MCF 10A (cell line): ENCODE measurements at regions not wholly inside any gene's neighbourhood (a gene's known extent, or its start where the extent isn't known, plus 50 kb on each side); places are given as distances from the start of the nearest gene placed in this dataset.

Experiments
- BruUV-seq: library from RNA; stranded (reverse); fragments of 400-500 nt; replicated peaks from 2 replicates; lab custom pipeline; 2021; lab: Mats Ljungman, UMichigan
- CTCF ChIA-PET: fragments of 300-600 bp; sonication (Branson Sonifier 250); formaldehyde crosslinking; extraction: SDS; loops from one replicate; lab custom pipeline; 2021; ENCODE audit warnings: antibody characterized with exemption, inconsistent platforms; lab: Yijun Ruan, JAX
- POLR2A ChIA-PET: fragments of 300-600, 350-650 bp; sonication (Branson Sonifier 250); formaldehyde crosslinking; extraction: SDS; loops from one replicate; lab custom pipeline; 2020; ENCODE audit warnings: antibody characterized with exemption, inconsistent platforms; lab: Yijun Ruan, JAX
- DNase-seq: peaks from one replicate; pipeline ENCODE4 v3.0.0-alpha.2; 2018; ENCODE audit not compliant: unreplicated experiment
- H3K27ac Mint-ChIP-seq: one replicate; pipeline ENCODE4 v1.8.0; 2022; ENCODE audit warnings: mild to moderate bottlenecking, low read depth, mixed read lengths; ENCODE audit not compliant: unreplicated experiment
- H3K27me3 Mint-ChIP-seq: one replicate; pipeline ENCODE4 v1.8.0; 2022; ENCODE audit warnings: mixed read lengths; ENCODE audit not compliant: insufficient read depth, unreplicated experiment
- H3K36me3 Mint-ChIP-seq: one replicate; pipeline ENCODE4 v1.8.0; 2022; ENCODE audit warnings: mild to moderate bottlenecking, moderate library complexity, mixed read lengths; ENCODE audit not compliant: insufficient read depth, unreplicated experiment
- H3K4me1 Mint-ChIP-seq: one replicate; pipeline ENCODE4 v1.8.0; 2022; ENCODE audit warnings: mixed read lengths; ENCODE audit not compliant: insufficient read depth, unreplicated experiment
- H3K4me3 Mint-ChIP-seq: one replicate; pipeline ENCODE4 v1.8.0; 2022; ENCODE audit warnings: mild to moderate bottlenecking, moderate library complexity, mixed read lengths; ENCODE audit not compliant: unreplicated experiment
- H3K9me3 Mint-ChIP-seq: one replicate; pipeline ENCODE4 v1.8.0; 2022; ENCODE audit warnings: mixed read lengths; ENCODE audit not compliant: unreplicated experiment
- CTCF ChIP-seq: fragments of 200-600 bp; IDR thresholded peaks from one replicate; pipeline ENCODE4 v1.8.0; 2022; ENCODE audit warnings: antibody characterized with exemption, mild to moderate bottlenecking; ENCODE audit not compliant: unreplicated experiment
- intact Hi-C: fragments of 100-400 bp; cut with micrococcal nuclease; formaldehyde crosslinking; loops from 2 replicates; pipeline ENCODE4 v1.14.1; 2022

DNA sequence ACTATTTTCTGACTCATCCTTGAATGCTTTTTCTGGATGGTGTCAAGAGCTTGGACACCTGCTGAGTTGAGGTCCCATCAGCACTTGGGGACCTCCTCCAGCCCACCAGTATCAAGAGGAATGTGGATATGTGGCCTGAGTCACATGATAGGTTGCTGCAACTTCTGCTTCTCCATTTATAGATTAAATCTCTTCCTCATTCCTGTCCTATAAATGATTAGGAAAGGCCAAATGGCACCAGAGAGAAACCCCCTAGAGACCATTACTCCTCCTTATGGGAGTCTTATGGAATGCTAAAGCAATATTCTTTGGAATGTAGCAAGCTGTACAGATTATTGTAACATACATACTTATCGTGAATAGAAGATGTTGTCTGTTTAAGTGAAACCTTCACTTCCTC lies 85.6 kb downstream of the NEUROD6 start:
- DNase-seq, result no peak
- no peak overlapping the region for H3K27ac Mint-ChIP-seq
- no peaks in the 10 kb centered on the region for H3K4me1 Mint-ChIP-seq
- intact Hi-C loops, result no loop called here
- H3K4me3 Mint-ChIP-seq, result no peak overlapping the region
- ChIA-PET CTCF (interaction anchor here (0.6 to 0.7 kb wide), 2 partner anchors 77 to 377 kb away, joined by 3 read pairs; no protein-coding TSS in a partner anchor), POLR2A (no interaction called here)
- H3K36me3 Mint-ChIP-seq, result no peaks in the 10 kb centered on the region
- H3K9me3 Mint-ChIP-seq, result no peaks in the 10 kb centered on the region
- BruUV-seq, result no TSS peak
- H3K27me3 Mint-ChIP-seq, result no peaks in the 10 kb centered on the region
- TF ChIP-seq CTCF, result no peak

GRCh38 chr7:31253532-31253931 lies 87.0 kb downstream of the NEUROD6 start:
- Mint-ChIP-seq H3K36me3 (no peaks in the 10 kb centered on the region), H3K4me3 (no peak overlapping the region), H3K4me1 (no peaks in the 10 kb centered on the region), H3K27me3 (no peaks in the 10 kb centered on the region), H3K27ac (no peak overlapping the region), H3K9me3 (no peaks in the 10 kb centered on the region)
- no peak for DNase-seq
- POLR2A ChIA-PET, result interaction anchor here (0.9 kb wide), 1 partner anchor 9 kb away, joined by 4 read pairs; no protein-coding TSS in a partner anchor
- CTCF ChIA-PET, result interaction anchor here (0.5 to 1.3 kb wide), 3 partner anchors 60 to 1104 kb away, joined by 4 to 5 read pairs (median 4); no protein-coding TSS in a partner anchor
- intact Hi-C loops, result no loop called here
- BruUV-seq, result no TSS peak
- TF ChIP-seq CTCF, result no peak

GRCh38 chr7:31251441-31251840 lies 89.1 kb downstream of the NEUROD6 start:
- TF ChIP-seq CTCF, result no peak
- H3K9me3 Mint-ChIP-seq, result no peaks in the 10 kb centered on the region
- no peaks in the 10 kb centered on the region for H3K4me1 Mint-ChIP-seq
- H3K27ac Mint-ChIP-seq, result no peak overlapping the region
- BruUV-seq, result no TSS peak
- intact Hi-C loops, result no loop called here
- DNase-seq, result peak; percentile 32
- POLR2A ChIA-PET, result no interaction called here
- H3K27me3 Mint-ChIP-seq, result no peaks in the 10 kb centered on the region
- CTCF ChIA-PET, result no interaction called here
- H3K4me3 Mint-ChIP-seq, result no peak overlapping the region
- H3K36me3 Mint-ChIP-seq, result no peaks in the 10 kb centered on the region

DNA sequence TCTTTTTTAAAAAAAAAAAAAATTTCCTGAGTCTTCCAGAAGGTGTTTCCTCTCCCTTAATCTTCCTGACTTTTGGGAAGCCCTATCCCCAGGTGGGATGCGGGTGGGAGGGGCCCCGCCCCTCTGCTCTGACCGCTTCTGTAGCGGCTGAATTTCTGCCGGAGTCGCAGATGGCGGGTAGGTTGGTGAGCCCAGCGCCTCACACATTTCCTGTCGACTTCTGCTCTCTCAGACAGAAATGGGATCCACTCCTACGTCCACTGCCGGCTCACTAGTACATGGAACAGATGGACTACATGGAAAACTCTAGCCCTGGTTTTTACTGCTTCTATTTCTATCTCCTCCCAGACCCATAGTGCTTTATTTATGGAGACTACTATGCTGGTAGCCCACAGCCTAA lies 90.9 kb downstream of the NEUROD6 start:
- Mint-ChIP-seq H3K27ac (no peak overlapping the region), H3K4me1 (no peaks in the 10 kb centered on the region), H3K36me3 (no peaks in the 10 kb centered on the region), H3K27me3 (no peaks in the 10 kb centered on the region), H3K4me3 (no peak overlapping the region), H3K9me3 (no peaks in the 10 kb centered on the region)
- CTCF ChIA-PET, result no interaction called here
- no peak for DNase-seq
- POLR2A ChIA-PET, result no interaction called here
- BruUV-seq, result no TSS peak
- no peak for TF ChIP-seq CTCF
- intact Hi-C loops, result no loop called here
